HG03575 (cell line): ENCODE measurements at regions not wholly inside any gene's neighbourhood (a gene's known extent, or its start where the extent isn't known, plus 50 kb on each side); places are given as distances from the start of the nearest gene placed in this dataset.
A peak's percentile ranks its signal among the peaks of the same experiment; 100 is the strongest.
"Not testable (repeated sequence)": the region's sequence is repeated elsewhere in the genome, so short reads cannot be mapped to it uniquely, and the experiment has no call there.

Experiments
- ATAC-seq: cut with Tn5 transposase; IDR thresholded peaks from one replicate; pipeline ENCODE4 v1.9.1; 2021; ENCODE audit not compliant: unreplicated experiment, insufficient number of reproducible peaks, low FRiP score; ENCODE audit errors: extremely low read depth

GRCh38 chr16:58866935-58867334, 132.8 kb upstream of the GOT2 start:
- ATAC-seq: no peak

GRCh38 chr16:58863761-58864160, 129.6 kb upstream of the GOT2 start:
- no peak for ATAC-seq

GRCh38 chr16:58863042-58863441, 128.9 kb upstream of the GOT2 start:
- ATAC-seq: no peak

GRCh38 chr16:58862334-58863021, 128.4 kb upstream of the GOT2 start:
- ATAC-seq: no peak

- ATAC-seq: no peak
Measured at GRCh38 chr16:58859958-58860669, 126.0 kb upstream of the GOT2 start.

GRCh38 chr16:58858577-58858976, 124.5 kb upstream of the GOT2 start:
- not testable (repeated sequence) for ATAC-seq

- ATAC-seq: no peak
Measured at GRCh38 chr16:58855291-58855863, 121.3 kb upstream of the GOT2 start.

- ATAC-seq: peak; percentile 47
Measured at GRCh38 chr16:58853854-58854791, 120.0 kb upstream of the GOT2 start.

GRCh38 chr16:58850678-58851020, 116.5 kb upstream of the GOT2 start:
- ATAC-seq: no peak

- no peak for ATAC-seq
Measured at GRCh38 chr16:58850019-58850677, 116.0 kb upstream of the GOT2 start.

- no peak for ATAC-seq
Measured at GRCh38 chr16:58848662-58849002, 114.5 kb upstream of the GOT2 start.

GRCh38 chr16:58847902-58848661, 114.0 kb upstream of the GOT2 start:
- no peak for ATAC-seq

- not testable (repeated sequence) for ATAC-seq
Measured at GRCh38 chr16:58846226-58846625, 112.1 kb upstream of the GOT2 start.

- no peak for ATAC-seq
Measured at GRCh38 chr16:58843675-58844074, 109.6 kb upstream of the GOT2 start.

GRCh38 chr16:58842746-58843145, 108.6 kb upstream of the GOT2 start:
- no peak for ATAC-seq

- peak; percentile 45 for ATAC-seq
Measured at GRCh38 chr16:58842156-58842555, 108.0 kb upstream of the GOT2 start.

- ATAC-seq: no peak
Measured at GRCh38 chr16:58837950-58838349, 103.8 kb upstream of the GOT2 start.

- no peak for ATAC-seq
Measured at GRCh38 chr16:58836427-58836826, 102.3 kb upstream of the GOT2 start.
